GM23248 (cell line): ENCODE measurements at regions not wholly inside any gene's neighbourhood (a gene's known extent, or its start where the extent isn't known, plus 50 kb on each side); places are given as distances from the start of the nearest gene placed in this dataset.

ENCODE experiments used
- DNase-seq: peaks from one replicate; pipeline ENCODE4 v3.0.0-alpha.2; 2015
- H2AFZ ChIP-seq: fragments of 200-600 bp; sonication (generic); 2 replicates; pipeline ENCODE4 v1.6.1; 2016; ENCODE audit warnings: antibody characterized with exemption
- H3F3A ChIP-seq: fragments of 200-600 bp; sonication (generic); 2 replicates; pipeline ENCODE4 v1.6.1; 2016; ENCODE audit warnings: mild to moderate bottlenecking, antibody characterized with exemption, mixed run types; ENCODE audit not compliant: insufficient read depth
- H3K27ac ChIP-seq: fragments of 200-600 bp; sonication (generic); 2 replicates; pipeline ENCODE4 v1.5.1; 2016; ENCODE audit warnings: mild to moderate bottlenecking
- H3K27me3 ChIP-seq: fragments of 200-600 bp; sonication (generic); replicated peaks from 2 replicates; pipeline ENCODE4 v1.6.1; 2016; ENCODE audit warnings: mild to moderate bottlenecking; ENCODE audit not compliant: insufficient read depth
- H3K36me3 ChIP-seq: fragments of 200-600 bp; sonication (generic); 2 replicates; pipeline ENCODE4 v1.6.1; 2016; ENCODE audit warnings: low read depth, mild to moderate bottlenecking
- H3K4me1 ChIP-seq: fragments of 200-600 bp; sonication (generic); 2 replicates; pipeline ENCODE4 v1.6.1; 2016; ENCODE audit warnings: mild to moderate bottlenecking; ENCODE audit not compliant: insufficient read depth
- H3K4me2 ChIP-seq: fragments of 200-600 bp; sonication (generic); one replicate; pipeline ENCODE4 v1.6.1; 2016; ENCODE audit warnings: mild to moderate bottlenecking; ENCODE audit not compliant: unreplicated experiment
- H3K4me3 ChIP-seq: fragments of 200-600 bp; sonication (generic); 2 replicates; pipeline ENCODE4 v1.5.1; 2016; ENCODE audit warnings: mild to moderate bottlenecking
- H3K79me2 ChIP-seq: fragments of 200-600 bp; sonication (generic); 2 replicates; pipeline ENCODE4 v1.6.1; 2016; ENCODE audit warnings: mild to moderate bottlenecking; ENCODE audit not compliant: insufficient read depth
- H3K9ac ChIP-seq: fragments of 200-600 bp; sonication (generic); 2 replicates; pipeline ENCODE4 v1.6.1; 2016; ENCODE audit warnings: mild to moderate bottlenecking
- H3K9me2 ChIP-seq: fragments of 200-600 bp; sonication (generic); 2 replicates; pipeline ENCODE4 v1.6.1; 2016; ENCODE audit warnings: mixed run types, mild to moderate bottlenecking, moderate library complexity; ENCODE audit not compliant: insufficient read depth
- H3K9me3 ChIP-seq: fragments of 200-600 bp; sonication (generic); one replicate; pipeline ENCODE4 v1.6.1; 2017; ENCODE audit warnings: low read depth
- H4K20me1 ChIP-seq: fragments of 200-600 bp; sonication (generic); 2 replicates; pipeline ENCODE4 v1.6.0; 2016; ENCODE audit not compliant: insufficient read depth
- EZH2 ChIP-seq: fragments of 200-600 bp; sonication (generic); IDR thresholded peaks from 2 replicates; pipeline ENCODE4 v1.6.1; 2018; ENCODE audit warnings: antibody characterized with exemption, mild to moderate bottlenecking; ENCODE audit not compliant: insufficient read depth, poor library complexity, severe bottlenecking
- EZH2phosphoT487 ChIP-seq: fragments of 200-600 bp; sonication (generic); IDR thresholded peaks from 2 replicates; pipeline ENCODE4 v1.6.1; 2018; ENCODE audit warnings: antibody characterized with exemption, moderate library complexity, mild to moderate bottlenecking, low read depth; ENCODE audit not compliant: insufficient read depth
- WGBS, 2 experiments: methylation state at CpG; one replicate each; pipeline ENCODE4 v1.1.6; 2015 to 2017; ENCODE audit warnings: low lambda C conversion rate in 2 of 2, low coverage in 1 of 2; ENCODE audit errors: missing lambda C conversion rate in 2 of 2; 5-methylcytosine and 5-hydroxymethylcytosine counted together
- in situ Hi-C: fragments of 300-500 bp; cut with MboI; formaldehyde crosslinking; loops from 2 replicates; pipeline ENCODE4 v1.15.0; 2020

- Histone ChIP-seq H3K9me2 (no peaks in the 10 kb centered on the region), H2AFZ (no peak overlapping the region), H3K36me3 (no peaks in the 10 kb centered on the region), H3K9ac (no peak overlapping the region), H3K4me3 (no peak overlapping the region), H3K79me2 (no peaks in the 10 kb centered on the region), H4K20me1 (no peaks in the 10 kb centered on the region), H3K4me1 (no peaks in the 10 kb centered on the region), H3K27me3 (no peaks in the 10 kb centered on the region), H3K4me2 (no peak overlapping the region), H3F3A (no peaks in the 10 kb centered on the region), H3K27ac (no peak overlapping the region), H3K9me3 (no peaks in the 10 kb centered on the region)
- in situ Hi-C loops = no loop called here
- WGBS, 2 experiments = 44 to 56% methylated on average over 2 of the region's 2 CpGs
- DNase-seq = no peak
- no peak for TF ChIP-seq EZH2
- no peak for TF ChIP-seq EZH2phosphoT487
Observed at GRCh38 chr1:82801176-82801575, 1000.4 kb downstream of the ADGRL2 start.

- H3K9ac ChIP-seq = no peak overlapping the region
- no peaks in the 10 kb centered on the region for H3F3A ChIP-seq
- no peak for DNase-seq
- H3K9me3 ChIP-seq = no peaks in the 10 kb centered on the region
- H3K4me2 ChIP-seq = no peak overlapping the region
- H3K4me1 ChIP-seq = no peaks in the 10 kb centered on the region
- no peaks in the 10 kb centered on the region for H3K27me3 ChIP-seq
- in situ Hi-C loops = no loop called here
- H4K20me1 ChIP-seq = no peaks in the 10 kb centered on the region
- no peak overlapping the region for H2AFZ ChIP-seq
- no peaks in the 10 kb centered on the region for H3K36me3 ChIP-seq
- H3K27ac ChIP-seq = no peak overlapping the region
- no peaks in the 10 kb centered on the region for H3K9me2 ChIP-seq
- WGBS, 2 experiments = 16% methylated on average over 2 of the region's 2 CpGs
- no peak overlapping the region for H3K4me3 ChIP-seq
- no peaks in the 10 kb centered on the region for H3K79me2 ChIP-seq
- TF ChIP-seq EZH2 (no peak), EZH2phosphoT487 (no peak)
Observed at GRCh38 chr1:82800721-82801120, 1000.0 kb downstream of the ADGRL2 start.

GRCh38 chr1:82799261-82799660 is 998.5 kb downstream of the ADGRL2 start:
- 27 to 55% methylated on average over 1 of the region's 1 CpG for WGBS, 2 experiments
- Histone ChIP-seq H3K36me3 (no peaks in the 10 kb centered on the region), H3K4me3 (no peak overlapping the region), H3K27ac (no peak overlapping the region), H3K4me1 (no peaks in the 10 kb centered on the region), H3K9me2 (no peaks in the 10 kb centered on the region), H3K79me2 (no peaks in the 10 kb centered on the region), H3K9ac (no peak overlapping the region), H3K27me3 (no peaks in the 10 kb centered on the region), H4K20me1 (no peaks in the 10 kb centered on the region), H2AFZ (no peak overlapping the region), H3K9me3 (no peaks in the 10 kb centered on the region), H3K4me2 (no peak overlapping the region), H3F3A (no peaks in the 10 kb centered on the region)
- in situ Hi-C loops = no loop called here
- TF ChIP-seq EZH2 = no peak
- TF ChIP-seq EZH2phosphoT487 = no peak
- DNase-seq = no peak

GRCh38 chr1:82795508-82796149 is 994.9 kb downstream of the ADGRL2 start:
- no peak overlapping the region for H2AFZ ChIP-seq
- no peaks in the 10 kb centered on the region for H3K36me3 ChIP-seq
- 76 to 79% methylated on average over 3 of the region's 3 CpGs for WGBS, 2 experiments
- H3K9me2 ChIP-seq = no peaks in the 10 kb centered on the region
- no peaks in the 10 kb centered on the region for H3K9me3 ChIP-seq
- H3K4me2 ChIP-seq = no peak overlapping the region
- H3F3A ChIP-seq = no peaks in the 10 kb centered on the region
- no peaks in the 10 kb centered on the region for H4K20me1 ChIP-seq
- TF ChIP-seq EZH2phosphoT487 = no peak
- TF ChIP-seq EZH2 = no peak
- in situ Hi-C loops = no loop called here
- no peaks in the 10 kb centered on the region for H3K4me1 ChIP-seq
- H3K27me3 ChIP-seq = no peaks in the 10 kb centered on the region
- H3K79me2 ChIP-seq = no peaks in the 10 kb centered on the region
- no peak overlapping the region for H3K9ac ChIP-seq
- no peak overlapping the region for H3K4me3 ChIP-seq
- H3K27ac ChIP-seq = no peak overlapping the region
- no peak for DNase-seq

GRCh38 chr1:82792151-82792550 is 991.4 kb downstream of the ADGRL2 start:
- Histone ChIP-seq H3K9me3 (no peaks in the 10 kb centered on the region), H3K27ac (no peak overlapping the region), H3F3A (no peaks in the 10 kb centered on the region), H3K4me1 (no peaks in the 10 kb centered on the region), H3K9me2 (no peaks in the 10 kb centered on the region), H3K9ac (no peak overlapping the region), H3K4me2 (no peak overlapping the region), H3K27me3 (no peaks in the 10 kb centered on the region), H3K79me2 (no peaks in the 10 kb centered on the region), H2AFZ (no peak overlapping the region), H3K36me3 (no peaks in the 10 kb centered on the region), H3K4me3 (no peak overlapping the region), H4K20me1 (no peaks in the 10 kb centered on the region)
- in situ Hi-C loops = no loop called here
- DNase-seq = no peak
- no peak for TF ChIP-seq EZH2phosphoT487
- TF ChIP-seq EZH2 = no peak
- 46 to 54% methylated on average over 4 of the region's 4 CpGs for WGBS, 2 experiments
